ENCODE measurements at regions not wholly inside any gene's neighbourhood (a gene's known extent, or its start where the extent isn't known, plus 50 kb on each side); places are given as distances from the start of the nearest gene placed in this dataset.

- TF ChIP-seq CTCF (IDR thresholded peaks at IDR 0.05; ENCODE audit: low read depth, low read length, missing input control) (no peak), MAX (IDR thresholded peaks at IDR 0.05) (no peak), JUND (IDR thresholded peaks at IDR 0.05) (no peak)
Observed at GRCh38 chr5:57822651-57823050, 340.0 kb upstream of the ACTBL2 start.

Data from liver (tissue), 3 donors.